ENCODE measurements at regions not wholly inside any gene's neighbourhood (a gene's known extent, or its start where the extent isn't known, plus 50 kb on each side); places are given as distances from the start of the nearest gene placed in this dataset.

DNA sequence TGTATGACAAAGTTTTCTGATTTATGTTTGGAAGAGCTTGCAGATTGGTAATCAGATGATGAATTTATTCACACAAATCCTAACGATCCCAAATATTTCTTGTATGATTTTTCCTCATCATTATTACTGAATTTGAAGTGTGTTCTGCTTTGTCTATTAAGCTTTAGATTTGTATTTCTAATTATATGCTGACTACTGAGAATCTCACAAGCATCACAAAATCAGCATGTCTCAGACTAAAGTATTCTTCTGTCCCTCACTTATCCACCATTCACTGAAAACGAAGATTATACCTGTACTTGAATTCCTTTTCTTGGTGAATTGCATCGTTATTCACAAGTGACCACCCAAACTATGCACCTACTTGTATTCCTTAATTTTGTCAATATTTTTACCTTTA is 796.3 kb upstream of the MAP3K7 start:
- no peak for DNase-seq (ENCODE audit: low read depth)
- H3K4me3 ChIP-seq (ENCODE audit: low read depth, low read length), result no peak overlapping the region
- TF ChIP-seq MYC (IDR thresholded peaks at IDR 0.05; ENCODE audit: low read depth, low read length) (no peak), POLR2A (IDR thresholded peaks at IDR 0.05; ENCODE audit: extremely low read depth, insufficient read length) (no peak)
- TF ChIP-seq, protein P1, sequence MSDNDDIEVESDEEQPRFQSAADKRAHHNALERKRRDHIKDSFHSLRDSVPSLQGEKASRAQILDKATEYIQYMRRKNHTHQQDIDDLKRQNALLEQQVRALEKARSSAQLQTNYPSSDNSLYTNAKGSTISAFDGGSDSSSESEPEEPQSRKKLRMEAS (IDR thresholded peaks at IDR 0.05; ENCODE audit: low read depth, low read length), result no peak
- TF ChIP-seq, protein P2, sequence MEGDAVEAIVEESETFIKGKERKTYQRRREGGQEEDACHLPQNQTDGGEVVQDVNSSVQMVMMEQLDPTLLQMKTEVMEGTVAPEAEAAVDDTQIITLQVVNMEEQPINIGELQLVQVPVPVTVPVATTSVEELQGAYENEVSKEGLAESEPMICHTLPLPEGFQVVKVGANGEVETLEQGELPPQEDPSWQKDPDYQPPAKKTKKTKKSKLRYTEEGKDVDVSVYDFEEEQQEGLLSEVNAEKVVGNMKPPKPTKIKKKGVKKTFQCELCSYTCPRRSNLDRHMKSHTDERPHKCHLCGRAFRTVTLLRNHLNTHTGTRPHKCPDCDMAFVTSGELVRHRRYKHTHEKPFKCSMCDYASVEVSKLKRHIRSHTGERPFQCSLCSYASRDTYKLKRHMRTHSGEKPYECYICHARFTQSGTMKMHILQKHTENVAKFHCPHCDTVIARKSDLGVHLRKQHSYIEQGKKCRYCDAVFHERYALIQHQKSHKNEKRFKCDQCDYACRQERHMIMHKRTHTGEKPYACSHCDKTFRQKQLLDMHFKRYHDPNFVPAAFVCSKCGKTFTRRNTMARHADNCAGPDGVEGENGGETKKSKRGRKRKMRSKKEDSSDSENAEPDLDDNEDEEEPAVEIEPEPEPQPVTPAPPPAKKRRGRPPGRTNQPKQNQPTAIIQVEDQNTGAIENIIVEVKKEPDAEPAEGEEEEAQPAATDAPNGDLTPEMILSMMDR (IDR thresholded peaks at IDR 0.05; ENCODE audit: low read depth, low read length), result no peak

DNA sequence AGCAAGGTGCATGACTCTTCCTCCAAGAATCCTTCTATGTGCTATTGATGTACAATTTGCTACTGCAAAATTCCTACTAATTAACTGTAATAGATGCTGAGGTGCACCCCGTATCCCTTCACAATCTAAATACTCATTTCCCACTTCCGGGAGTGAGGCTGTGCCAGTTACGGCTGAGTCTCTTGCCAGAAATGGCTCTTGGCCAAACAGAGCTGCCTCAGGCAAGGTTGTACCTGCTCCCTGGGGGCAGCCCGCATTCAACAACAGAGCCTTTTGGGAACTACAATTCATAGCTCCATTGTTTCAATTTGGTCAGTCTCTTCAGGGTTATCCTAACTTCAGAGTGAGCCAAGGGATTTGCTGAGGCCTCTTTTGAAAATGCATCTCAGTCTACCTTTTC is 789.8 kb upstream of the MAP3K7 start:
- no peak for TF ChIP-seq MYC (IDR thresholded peaks at IDR 0.05; ENCODE audit: low read depth, low read length)
- TF ChIP-seq, protein P1 (IDR thresholded peaks at IDR 0.05; ENCODE audit: low read depth, low read length), result no peak
- TF ChIP-seq, protein P2 (IDR thresholded peaks at IDR 0.05; ENCODE audit: low read depth, low read length), result no peak
- TF ChIP-seq POLR2A (IDR thresholded peaks at IDR 0.05; ENCODE audit: extremely low read depth, insufficient read length), result no peak
- no peak overlapping the region for H3K4me3 ChIP-seq (ENCODE audit: low read depth, low read length)
- DNase-seq (ENCODE audit: low read depth), result no peak

DNA sequence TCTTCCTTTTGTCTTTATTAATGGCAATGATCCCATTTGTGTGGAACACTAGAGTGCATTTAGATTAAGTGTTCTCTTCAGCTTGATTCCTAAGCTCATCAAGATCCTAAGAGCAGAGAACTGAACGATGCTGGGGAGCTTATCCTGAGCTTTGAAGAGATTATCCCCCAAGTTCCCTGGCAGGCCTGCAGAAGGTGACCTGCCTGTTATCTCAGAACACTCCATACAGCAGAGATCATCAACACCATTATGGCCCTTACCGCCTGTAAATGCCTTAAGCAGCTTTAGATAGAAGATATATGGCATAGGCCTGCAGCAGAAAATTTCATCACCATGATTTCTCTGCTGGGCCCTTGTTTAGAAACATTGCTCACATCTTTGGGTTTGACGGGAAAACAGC is 779.9 kb upstream of the MAP3K7 start:
- H3K4me3 ChIP-seq (ENCODE audit: low read depth, low read length), result no peak overlapping the region
- TF ChIP-seq POLR2A (IDR thresholded peaks at IDR 0.05; ENCODE audit: extremely low read depth, insufficient read length) (no peak), MYC (IDR thresholded peaks at IDR 0.05; ENCODE audit: low read depth, low read length) (no peak)
- TF ChIP-seq, protein P2 (IDR thresholded peaks at IDR 0.05; ENCODE audit: low read depth, low read length), result no peak
- DNase-seq (ENCODE audit: low read depth), result no peak

DNA sequence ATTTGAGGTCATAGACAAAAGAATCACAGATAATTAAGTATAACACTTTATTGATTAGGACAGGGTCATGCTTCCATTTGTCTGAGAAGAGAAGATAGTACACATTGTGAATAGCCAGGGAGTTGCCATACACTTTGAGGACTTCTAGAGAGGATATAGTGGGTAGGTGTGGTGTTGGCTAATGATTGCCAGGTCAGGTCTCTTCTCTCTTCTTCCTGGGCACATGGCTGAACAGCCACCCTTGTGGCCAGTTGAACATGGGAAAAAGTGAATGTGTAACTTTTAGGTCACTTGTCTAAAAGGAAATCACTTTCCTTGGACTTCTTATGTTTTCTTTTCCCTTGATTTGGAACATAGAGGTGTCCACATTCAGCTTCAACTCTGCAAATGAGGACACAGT is 772.1 kb upstream of the MAP3K7 start:
- DNase-seq (ENCODE audit: low read depth), result no peak
- TF ChIP-seq, protein P2 (IDR thresholded peaks at IDR 0.05; ENCODE audit: low read depth, low read length), result no peak
- TF ChIP-seq MYC (IDR thresholded peaks at IDR 0.05; ENCODE audit: low read depth, low read length) (no peak), POLR2A (IDR thresholded peaks at IDR 0.05; ENCODE audit: extremely low read depth, insufficient read length) (no peak)
- TF ChIP-seq, protein P1 (IDR thresholded peaks at IDR 0.05; ENCODE audit: low read depth, low read length), result no peak
- H3K4me3 ChIP-seq (ENCODE audit: low read depth, low read length), result no peak overlapping the region

DNA sequence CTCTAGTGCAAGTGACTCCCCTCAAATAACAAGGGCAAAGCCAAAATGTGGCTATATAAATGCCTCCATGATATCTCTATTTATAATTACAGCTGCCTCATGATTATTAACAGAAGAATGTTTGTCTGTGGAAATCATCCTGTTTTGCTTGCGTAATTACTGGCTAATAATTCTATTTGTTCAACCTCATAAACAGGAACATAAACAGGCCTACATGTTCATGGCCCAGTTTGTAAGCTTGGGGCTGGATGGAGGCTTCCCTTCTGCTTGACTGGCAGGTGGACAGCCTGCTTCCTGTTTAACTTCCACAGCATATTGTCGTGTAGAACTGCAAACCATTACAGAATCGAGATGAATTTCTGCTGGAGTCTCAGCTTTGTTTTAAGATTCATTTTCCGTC is 766.0 kb upstream of the MAP3K7 start:
- H3K4me3 ChIP-seq (ENCODE audit: low read depth, low read length), result no peak overlapping the region
- TF ChIP-seq, protein P2 (IDR thresholded peaks at IDR 0.05; ENCODE audit: low read depth, low read length), result no peak
- TF ChIP-seq MYC (IDR thresholded peaks at IDR 0.05; ENCODE audit: low read depth, low read length) (no peak), POLR2A (IDR thresholded peaks at IDR 0.05; ENCODE audit: extremely low read depth, insufficient read length) (no peak)
- TF ChIP-seq, protein P1 (IDR thresholded peaks at IDR 0.05; ENCODE audit: low read depth, low read length), result no peak
- DNase-seq (ENCODE audit: low read depth), result no peak

DNA sequence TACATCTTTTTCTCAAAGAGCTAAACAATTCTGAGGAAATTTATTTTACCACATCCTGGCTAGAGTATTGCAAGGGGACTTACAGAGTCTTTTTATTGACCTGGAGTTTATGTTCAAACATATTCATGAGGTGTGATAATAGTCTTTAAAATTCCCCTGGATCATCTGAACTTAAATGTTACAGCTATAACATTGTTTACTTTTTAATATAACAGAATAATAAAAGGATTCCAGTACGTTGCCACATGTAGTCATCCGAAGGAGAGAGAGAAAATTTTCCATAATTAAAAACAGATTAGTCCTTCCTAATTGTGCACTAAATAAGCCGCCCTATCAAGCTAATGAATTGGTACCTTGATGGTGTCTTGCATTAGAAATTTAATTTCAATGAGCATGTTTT is 765.4 kb upstream of the MAP3K7 start:
- no peak for DNase-seq (ENCODE audit: low read depth)
- H3K4me3 ChIP-seq (ENCODE audit: low read depth, low read length), result no peak overlapping the region
- TF ChIP-seq, protein P1 (IDR thresholded peaks at IDR 0.05; ENCODE audit: low read depth, low read length), result no peak
- TF ChIP-seq MYC (IDR thresholded peaks at IDR 0.05; ENCODE audit: low read depth, low read length) (no peak), POLR2A (IDR thresholded peaks at IDR 0.05; ENCODE audit: extremely low read depth, insufficient read length) (no peak)
- TF ChIP-seq, protein P2 (IDR thresholded peaks at IDR 0.05; ENCODE audit: low read depth, low read length), result no peak
